Activated T-cell treated with anti-CD3 and anti-CD28 coated beads, Interleukin-2, amount 50 U/mL, for 1 hour (primary cell): ENCODE measurements at regions not wholly inside any gene's neighbourhood (a gene's known extent, or its start where the extent isn't known, plus 50 kb on each side); places are given as distances from the start of the nearest gene placed in this dataset.

Experiments
- DNase-seq: peaks from one replicate; pipeline ENCODE4 v3.0.0-alpha.2; 2020

DNA sequence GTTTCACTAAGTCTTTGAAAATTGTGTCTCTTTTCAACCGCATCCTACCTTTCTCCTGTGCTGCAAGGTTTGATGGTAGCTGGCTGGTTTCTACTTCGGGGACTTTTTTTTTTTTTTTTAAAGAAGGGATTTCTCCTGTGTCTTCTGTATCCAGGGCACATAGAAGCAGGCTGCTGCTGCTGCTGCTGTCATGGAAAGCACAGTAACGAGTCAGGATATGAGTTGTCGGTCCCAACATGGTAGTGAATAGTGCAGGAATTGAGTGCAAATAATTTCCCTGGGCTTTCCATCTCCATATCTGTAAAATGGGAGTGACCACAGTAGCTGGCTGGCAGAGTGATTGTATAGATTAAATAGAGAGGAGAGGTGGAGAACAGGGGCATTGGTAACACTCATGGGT is 118.3 kb upstream of the NAV2 start:
- DNase-seq = no peak

DNA sequence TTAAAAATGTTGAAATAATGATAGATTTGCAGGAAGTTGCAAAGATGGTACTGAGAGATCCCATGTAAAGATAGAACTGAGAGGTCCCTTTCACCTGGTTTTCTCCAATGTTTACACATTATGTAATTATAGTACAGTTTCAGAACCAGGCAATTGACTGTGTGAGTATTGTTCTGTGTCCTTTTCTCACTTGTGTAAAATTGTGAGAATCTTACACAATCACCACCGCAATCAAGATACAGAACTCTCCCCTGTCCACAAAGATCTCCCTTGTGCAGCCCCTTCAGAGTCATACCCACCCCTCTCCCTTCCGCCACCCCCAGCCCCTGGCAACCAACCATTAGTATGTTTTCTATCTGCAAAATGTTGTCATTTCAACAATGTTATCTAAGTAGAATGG is 119.8 kb upstream of the NAV2 start:
- DNase-seq = no peak

DNA sequence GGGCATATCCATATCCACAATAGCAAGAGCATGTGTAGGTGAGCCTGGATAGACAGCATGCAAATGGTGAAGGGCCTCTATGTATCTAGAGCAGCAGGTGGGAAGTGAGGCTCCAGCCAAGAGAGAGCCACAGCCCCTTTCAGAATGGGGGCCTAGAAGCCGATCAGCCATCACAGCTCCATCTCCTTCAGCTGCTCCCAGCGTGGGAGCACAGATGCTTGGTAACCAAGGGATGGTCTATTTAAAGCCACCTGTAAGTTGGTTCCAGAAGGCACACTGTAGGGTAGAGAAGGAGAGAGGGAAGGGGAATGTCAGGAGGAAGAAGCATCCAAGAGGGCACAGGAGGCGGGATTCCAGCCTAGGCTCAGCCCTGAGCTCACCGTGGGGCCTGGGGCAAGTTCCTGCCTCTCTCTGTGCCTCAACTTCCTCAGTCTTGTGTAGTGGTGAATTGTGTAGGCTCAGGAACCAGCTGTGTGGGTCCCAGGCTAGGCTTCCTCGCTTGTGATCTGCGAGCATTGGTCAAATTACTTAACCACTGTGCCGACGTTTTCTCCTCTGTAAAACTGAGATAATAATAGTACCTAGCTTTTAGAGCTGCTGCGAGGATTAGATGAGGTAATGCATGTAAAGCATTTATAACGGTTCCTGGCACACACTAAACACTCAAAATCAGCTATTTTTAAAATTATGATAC is 122.9 kb upstream of the NAV2 start:
- DNase-seq = no peak

DNA sequence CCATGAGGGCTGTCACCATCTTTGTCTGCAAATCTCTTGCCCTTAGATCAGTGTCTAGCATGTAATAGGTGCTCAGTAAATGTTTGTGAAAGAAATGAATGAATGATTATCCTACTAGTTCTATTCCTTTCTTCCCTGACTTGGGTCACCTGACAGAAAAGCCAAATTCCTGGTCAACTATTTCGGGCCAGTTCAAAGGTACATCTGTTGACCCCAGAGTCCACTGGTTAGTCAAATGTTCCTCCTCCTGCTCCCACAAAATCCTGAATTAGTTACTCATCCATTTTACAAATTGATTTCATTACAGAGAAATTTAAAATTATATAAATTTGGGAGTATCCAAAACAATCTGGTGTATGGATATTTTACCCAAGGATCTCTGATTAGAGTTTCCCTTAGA is 124.7 kb upstream of the NAV2 start:
- DNase-seq = no peak

DNA sequence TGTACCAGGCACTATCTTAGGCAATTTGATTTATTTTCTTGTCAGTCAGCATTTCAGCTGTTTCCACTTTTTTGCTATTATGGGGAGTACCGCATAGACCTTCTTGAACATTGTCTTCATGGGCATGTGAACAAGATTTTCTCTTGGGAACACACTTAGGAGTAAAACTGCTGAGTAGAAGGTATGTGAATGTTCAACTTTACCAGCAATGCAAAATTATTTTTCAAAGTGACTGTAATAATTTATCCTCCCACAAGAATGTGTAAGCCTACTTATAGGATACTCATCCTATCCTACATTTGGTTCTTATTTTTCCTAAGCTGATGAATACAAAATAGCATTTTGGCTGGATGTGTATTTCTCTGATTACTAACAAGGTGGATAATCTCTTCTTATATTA is 132.0 kb upstream of the NAV2 start:
- no peak for DNase-seq

DNA sequence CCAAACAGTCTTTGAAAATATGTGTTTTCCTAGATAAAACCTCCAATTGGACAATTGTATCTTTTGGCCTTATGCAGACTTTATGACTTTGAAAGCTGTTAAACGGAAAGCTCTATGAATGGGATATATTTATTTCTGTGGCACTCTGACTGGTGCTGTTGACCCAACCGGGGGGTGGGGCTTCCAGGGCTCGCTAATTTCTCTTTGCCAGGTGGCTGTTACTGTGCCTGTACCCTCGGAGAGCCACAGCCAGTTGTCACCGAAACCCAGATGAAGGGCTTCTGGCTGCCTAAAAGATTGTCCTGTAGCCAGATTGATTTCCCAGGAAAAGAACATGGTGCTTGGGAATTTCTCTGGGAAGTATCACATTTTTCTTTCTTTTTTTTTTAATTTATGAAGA is 132.7 kb upstream of the NAV2 start:
- no peak for DNase-seq

DNA sequence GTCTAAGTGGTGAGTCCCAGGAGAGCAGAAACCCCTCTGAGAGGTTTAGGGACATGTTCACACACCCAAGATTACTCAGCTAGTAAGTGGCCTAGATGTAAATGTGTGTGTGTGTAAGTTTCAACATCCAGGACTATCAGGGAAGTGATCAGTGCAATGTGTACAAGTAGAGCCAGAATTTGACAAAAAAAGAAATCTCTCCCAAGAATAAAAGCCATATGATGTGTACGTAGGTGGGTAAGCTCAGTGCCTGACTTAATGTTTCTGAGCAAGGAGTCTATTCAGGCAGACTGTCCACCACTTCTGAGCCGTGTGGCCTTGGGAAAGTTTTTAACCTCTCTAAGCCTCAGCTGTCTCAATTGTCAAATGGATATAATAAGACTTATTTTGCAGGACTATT is 133.8 kb upstream of the NAV2 start:
- DNase-seq = no peak

DNA sequence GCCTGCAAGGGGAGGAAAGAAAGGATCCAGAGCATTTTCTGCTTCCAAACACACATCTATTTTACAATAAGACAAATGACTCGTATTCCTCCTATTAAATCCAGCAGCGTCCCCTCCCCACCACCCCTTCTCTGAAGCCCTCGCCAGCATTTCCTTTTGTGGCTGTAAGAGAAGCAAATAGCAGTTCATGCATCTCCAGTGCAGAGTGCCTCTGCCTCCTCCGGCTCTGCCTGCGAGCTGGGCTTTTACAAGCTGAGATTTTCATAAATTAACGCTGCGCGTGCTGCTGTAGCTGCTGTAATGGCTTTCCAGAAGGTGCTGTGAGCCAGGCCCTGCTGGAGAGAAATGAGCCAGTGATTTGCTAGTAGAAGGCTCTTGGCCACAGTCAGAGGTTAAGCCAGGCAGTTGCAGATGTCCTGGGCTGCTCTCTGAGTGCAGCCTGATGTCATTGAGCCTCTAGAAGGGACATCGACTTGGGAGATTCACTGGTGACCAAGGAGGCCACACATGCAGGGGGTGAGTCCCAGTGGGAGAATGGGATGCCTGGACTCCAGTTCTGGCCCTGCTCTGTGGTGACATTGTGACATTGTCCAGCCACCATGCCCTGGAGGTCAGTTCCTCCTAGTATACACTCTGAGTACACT is 134.5 kb upstream of the NAV2 start:
- DNase-seq = no peak

DNA sequence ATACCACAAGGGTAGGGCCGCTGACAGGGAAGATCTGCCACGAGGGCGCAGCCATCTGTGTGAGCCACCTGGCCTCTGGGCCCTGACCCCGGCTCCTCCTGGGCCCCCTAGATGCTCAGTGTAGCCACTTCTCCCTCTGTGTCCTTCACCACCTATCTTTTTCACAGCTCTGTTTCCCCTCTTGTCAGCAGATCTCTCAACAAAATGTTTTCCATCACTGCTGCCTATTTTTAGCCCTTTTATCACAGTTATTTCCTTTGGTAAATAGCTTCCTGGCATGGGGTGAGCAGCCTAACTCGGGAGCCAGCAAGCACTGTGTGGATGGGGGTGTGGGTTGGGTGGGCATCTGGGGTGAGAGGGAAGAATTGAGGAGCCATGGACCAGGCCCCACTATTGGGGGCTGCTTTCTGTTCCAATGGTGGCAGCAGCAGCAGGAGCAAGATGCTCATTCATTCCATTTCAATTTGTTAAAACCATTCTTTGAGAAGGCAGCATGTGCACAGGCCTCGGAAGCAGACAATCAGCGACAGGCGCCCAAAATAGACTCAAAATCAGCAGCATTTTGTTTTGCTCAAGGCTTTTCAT is 135.2 kb upstream of the NAV2 start:
- DNase-seq = no peak

DNA sequence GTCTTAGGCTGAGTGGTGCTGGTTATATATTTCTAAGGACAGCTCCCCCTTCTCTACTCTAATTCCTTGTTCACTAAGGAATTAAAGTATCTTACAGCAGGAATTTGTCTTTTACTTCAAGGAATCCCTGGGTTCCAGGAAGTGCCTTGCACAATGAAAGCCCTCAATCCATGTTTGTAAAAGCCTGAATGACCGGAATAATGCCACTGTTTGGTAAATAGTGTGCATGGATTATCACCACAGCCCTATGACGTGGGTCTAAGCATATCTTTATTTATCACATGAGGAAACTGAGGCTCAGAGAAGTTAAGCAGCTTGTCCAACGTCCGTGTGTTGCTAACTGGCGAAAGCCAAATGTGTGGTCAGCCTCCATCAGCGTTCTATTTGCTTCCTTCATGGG is 135.7 kb upstream of the NAV2 start:
- DNase-seq = no peak

DNA sequence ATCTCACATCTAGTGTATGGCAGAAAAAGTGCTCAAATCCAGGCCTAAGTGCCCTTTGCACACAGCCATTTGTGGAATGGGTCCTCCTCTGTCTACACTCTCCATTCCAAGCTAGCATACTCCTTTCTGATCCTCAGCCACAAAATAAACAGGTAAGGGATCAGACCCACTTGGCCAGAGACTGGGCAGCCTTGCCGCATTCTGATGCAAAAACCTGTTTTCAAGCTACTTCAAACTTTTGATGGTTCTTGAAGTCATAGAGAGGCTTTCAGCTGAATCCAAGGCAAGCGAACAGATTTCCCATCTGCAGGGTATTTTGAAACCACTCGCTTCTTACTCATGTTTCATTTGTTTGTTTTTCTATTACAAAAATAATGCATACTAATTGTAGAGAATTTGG is 136.6 kb upstream of the NAV2 start:
- DNase-seq = no peak

DNA sequence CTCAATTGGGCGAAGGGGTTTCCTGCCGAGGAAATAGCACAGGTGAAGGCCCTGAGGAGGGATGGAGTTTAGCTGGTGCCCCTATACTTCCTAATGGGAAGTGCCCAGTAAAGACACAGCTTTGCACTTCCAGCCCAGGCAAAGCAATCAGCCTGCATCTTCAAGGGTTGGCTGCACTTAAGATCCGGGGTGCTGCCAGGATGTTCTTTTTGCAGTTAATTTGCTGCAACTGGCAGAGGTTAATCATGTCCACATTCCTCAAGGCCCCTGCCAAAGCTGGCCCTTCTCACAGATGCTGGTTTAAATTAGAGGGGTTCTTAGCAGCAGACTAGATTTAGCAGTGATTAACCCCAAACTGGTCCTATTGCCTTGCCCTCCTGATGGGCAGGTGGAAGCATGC is 137.7 kb upstream of the NAV2 start:
- DNase-seq = no peak

DNA sequence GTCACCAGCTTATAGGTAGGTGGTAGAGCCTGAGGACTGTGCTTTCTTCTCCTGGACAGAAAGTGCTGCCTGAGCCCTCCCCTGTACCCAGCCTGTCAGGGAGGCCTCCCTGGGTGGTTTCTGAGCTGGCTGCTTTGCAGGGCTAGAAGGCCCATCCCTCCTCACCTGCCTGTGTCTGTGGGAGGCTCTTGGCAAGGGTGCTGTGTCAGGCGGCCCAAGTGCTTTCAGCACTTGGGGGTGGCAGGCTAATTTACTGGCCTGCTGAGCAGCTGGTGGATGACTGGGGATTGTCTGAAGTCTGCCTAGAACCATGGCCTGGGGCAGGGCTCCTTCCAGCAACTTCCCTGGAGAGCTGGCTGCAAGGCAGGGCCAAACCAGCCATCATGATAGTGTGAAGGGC is 139.0 kb upstream of the NAV2 start:
- no peak for DNase-seq

DNA sequence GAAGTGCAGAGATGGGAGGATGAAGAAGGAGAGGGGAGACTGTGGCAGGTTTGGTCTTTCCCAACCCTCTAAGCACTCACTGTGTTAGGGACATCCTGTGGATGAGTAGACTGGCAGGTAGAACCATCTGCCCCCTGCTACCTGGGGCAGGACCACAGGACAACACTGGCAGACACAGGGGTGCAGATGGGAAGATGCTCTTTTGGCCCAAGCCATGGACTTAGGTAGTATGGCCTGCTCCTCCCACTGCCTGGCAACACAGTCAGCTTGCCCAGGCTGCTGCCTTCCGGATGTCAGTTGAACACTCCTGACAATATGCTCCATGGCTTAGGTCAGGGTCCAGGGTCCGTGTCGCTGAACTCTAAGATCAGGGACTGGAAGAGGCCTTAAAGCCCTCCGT is 140.7 kb upstream of the NAV2 start:
- DNase-seq = no peak

DNA sequence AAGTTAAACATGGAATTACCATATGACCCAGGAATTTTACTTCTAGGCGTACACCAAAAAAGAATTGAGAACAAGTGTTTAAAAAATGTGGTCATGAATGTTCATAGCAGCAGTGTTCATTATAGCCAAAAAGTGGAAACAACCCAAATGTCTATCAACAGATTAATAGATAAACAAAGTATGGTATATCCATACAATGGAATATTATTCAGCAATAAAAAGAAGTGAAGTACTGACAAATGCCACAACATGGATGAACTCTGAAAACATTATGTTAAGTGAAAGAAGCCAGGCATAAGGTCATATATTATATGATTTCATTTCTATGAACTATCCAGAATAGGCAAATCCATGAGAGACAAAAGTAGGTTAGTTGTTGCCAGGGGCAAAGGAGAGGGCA is 141.7 kb upstream of the NAV2 start:
- no peak for DNase-seq

DNA sequence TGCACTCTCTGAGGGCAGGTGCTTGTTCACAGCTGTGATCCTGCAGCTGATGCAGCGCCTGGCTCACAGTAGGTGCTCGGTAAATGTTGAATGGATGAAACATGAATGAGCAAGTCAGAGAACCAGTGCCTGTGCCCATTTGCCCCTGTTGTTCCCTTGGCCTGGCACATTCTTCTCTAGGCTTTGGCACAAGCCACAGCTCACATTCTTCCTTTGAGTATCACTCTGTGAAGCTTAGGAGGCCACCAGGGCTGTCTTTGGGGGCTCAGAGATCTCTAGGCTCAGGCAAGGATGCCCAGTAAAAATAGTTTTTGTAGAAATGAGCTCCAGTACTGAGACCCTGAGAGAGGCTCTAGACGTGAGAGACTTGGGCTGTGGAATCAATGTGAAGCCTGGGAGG is 144.6 kb upstream of the NAV2 start:
- no peak for DNase-seq

DNA sequence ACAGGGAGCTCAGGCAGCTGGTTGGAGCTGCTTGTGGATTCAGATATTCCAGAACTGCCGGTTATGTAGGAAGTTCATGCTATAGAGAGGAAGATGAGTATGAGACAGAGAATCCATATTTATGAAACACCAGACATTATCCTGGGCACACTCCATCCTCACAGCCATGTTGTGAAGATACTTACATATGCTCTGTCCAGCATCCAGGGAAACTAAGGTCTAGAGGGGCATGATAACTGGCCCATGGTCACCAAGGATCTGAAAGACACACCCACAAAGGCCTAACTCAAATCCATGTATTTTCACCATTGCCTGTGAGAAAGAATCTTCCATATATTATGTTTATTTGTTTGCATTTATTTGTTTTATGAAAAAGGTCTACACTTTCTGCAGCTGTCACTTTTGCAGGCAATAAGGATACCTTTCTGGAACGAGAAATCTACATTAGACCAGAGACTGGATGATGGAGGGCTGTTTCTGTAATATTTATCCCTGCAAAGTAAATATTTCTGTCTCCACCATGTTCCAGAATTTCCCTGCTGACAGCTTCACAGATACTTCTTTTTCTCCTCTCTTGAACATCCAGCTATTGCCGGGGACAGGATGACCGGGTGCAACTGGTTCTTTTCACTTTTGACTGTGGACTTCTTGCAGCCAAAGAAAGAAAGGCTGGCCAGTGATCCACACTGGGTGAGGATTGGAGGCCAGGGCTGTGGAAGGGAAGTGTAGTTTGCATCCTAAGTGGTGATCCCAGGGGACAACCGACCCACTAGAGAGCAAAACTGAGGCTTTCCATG is 145.9 kb upstream of the NAV2 start:
- DNase-seq = no peak

DNA sequence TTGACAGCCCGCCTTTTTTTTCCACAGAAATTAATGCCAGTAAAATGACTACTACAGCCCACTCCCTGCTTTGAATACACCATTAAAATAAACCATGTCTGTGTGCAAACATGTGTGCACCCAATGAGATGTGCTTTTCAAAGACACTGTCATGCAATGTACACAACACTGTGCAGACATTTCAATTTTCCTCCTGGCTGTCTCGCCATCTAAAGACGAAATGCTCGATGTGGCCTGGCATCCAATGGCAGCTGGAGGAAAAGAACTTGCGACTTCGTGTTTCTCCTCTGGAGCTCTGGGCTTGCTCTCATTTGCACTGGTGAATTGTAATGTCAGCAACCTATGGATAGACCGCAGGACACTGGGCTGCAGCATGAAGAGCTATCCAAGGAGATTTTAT is 147.0 kb upstream of the NAV2 start:
- DNase-seq = no peak

DNA sequence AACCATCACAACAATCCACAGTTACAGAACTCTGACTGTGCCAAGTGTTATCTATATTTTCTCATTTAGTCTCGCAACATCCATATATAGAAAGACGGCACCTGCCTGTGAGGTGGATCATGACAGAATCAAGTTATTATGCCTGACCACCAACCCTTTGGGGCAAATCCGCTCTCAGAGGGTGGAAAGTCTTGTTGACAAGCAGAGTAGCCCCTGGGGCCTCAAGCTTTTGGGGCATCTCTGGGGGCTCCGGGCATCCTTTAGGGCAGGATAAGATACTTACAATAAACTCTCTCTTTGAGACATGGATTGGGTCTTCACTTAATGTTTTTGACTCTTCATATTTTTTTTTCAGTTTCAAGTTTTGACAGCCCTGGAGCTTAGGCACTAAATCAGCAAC is 150.5 kb upstream of the NAV2 start:
- no peak for DNase-seq

DNA sequence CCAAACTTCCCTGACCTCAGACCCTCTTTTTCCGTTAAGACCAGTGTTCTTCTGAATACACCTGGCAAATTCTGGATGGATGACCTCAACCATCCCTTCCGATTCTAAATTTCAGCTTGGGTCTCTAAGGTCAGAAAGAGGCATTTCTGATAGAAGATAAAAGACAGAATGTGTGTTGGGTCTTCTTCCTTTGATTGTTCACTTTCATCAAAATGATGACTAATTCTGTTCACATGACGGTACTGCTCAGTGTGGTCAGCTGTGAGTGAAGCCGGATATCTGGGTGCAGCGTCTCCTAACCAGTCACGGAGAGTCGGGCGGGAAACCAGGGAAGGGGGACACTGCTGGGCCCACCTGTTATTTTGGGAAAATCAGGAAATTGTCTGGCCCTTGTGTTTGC is 151.6 kb upstream of the NAV2 start:
- no peak for DNase-seq

DNA sequence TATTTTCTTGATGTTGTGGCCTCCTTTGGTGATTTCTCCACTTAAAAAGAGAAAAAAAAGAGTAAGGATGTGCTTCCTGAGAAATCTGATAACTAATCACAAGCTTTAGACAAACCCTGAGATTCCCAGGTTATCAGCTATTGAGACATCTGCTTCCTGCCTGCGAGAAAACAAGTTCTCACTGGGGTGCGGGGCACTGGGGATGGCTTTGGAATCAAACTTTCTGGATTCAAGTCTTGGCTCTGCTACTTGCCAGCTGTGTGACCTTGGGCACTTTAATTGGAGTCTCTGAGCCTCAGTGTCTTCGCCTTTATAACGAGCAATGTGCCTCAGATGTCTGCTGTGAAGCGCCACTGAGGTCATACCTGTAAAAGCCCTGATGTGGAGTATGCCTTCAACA is 152.5 kb upstream of the NAV2 start:
- no peak for DNase-seq

DNA sequence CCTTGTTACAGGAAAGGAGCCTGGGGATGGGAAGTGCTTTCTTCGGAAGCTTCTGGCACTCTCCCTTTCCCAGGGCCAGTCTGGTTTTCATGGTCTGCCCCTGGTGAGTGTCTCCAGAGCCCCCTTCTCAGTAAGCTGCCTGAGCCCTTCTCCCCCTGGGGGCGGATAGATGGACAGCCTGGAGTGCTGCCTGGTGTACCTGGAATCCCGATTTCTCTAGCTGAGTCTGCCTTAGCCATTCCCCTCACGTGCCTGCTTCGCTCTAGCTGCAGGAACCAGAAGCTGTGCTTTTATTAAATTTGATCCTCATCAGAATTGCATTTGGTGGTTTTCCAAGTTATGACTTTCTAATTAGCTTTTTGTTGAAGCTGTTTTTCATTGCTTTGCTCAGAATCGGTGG is 152.9 kb upstream of the NAV2 start:
- DNase-seq = no peak

DNA sequence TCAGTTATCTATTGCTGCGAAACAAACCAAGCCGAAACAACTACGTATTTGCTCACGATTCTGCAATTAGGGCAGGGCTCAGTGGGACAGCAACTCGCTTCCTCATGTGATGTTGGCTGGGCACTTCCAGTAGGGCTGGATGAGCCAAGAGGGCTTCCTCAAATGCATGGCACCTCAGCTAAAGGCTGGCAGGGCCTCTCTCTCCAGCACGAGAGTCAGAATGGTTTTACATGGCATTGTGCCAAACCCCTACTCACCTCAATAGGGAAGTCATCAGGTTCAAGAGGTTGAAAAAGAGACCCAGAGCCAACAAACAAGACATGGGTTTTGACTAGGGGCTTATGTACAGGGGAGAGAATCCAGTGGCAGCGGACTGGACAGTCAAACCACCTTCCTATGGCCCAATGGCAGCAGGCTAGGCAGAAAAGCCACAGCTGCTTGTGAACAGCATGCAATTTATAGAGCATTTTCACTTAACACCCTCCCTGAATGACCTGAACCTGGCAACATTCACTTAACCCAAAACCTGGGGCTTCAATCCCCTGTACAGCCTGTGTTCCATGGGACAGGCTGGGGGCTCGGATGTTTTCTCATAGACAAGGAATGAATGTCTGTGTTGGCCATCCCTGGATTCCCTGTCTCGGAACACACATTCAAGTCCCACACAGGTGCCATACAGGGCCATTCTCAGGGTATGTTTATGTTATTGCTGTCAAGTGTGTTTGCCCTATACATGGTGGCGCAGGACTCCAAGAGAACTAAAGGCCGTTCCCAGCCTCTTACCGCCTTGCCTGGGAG is 154.2 kb upstream of the NAV2 start:
- no peak for DNase-seq
